Gastrocnemius medialis (tissue), 4 donors: ENCODE measurements at regions not wholly inside any gene's neighbourhood (a gene's known extent, or its start where the extent isn't known, plus 50 kb on each side); places are given as distances from the start of the nearest gene placed in this dataset.

ENCODE experiments used
- POLR2A ChIP-seq, 2 donors: fragments of 450-650 bp; IDR thresholded peaks; one replicate each; pipeline ENCODE4 v1.6.1; 2017; ENCODE audit warnings: antibody characterized with exemption in 2 of 2, mild to moderate bottlenecking in 2 of 2, moderate library complexity in 2 of 2
- TF ChIP-seq, protein P1 (sequence below), 5 experiments: fragments of 450-650 bp in 3 of 5; fragments of 200-600 bp in 2 of 5; sonication (generic) in 2 of 5; IDR thresholded peaks in 4 of 5; conservative IDR thresholded peaks in 1 of 5; 1 replicate in 4 of 5; 2 replicates in 1 of 5; pipeline ENCODE4 v1.5.1; 2016 to 2019; ENCODE audit warnings: antibody characterized with exemption in 5 of 5, mild to moderate bottlenecking in 3 of 5, moderate library complexity in 3 of 5

DNA sequence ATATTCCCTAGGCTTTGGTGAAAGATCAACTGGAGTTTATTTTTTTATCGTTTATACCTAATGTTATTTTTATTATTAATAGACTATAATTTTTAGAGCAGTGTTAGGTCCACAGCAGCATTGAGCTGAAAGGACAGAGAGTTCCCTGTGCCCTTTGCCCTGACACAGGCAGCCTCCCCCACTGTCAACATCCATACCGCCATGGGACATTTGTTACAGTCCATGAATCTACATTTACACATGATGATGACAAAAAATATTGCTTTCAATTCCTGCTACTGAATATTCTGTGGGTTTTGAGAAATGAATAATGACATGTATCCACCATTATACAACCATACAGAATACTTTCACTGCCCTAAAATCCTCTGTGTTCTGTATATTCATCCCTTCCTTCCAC lies 1297.5 kb upstream of the SORCS1 start:
- TF ChIP-seq, protein P1, sequence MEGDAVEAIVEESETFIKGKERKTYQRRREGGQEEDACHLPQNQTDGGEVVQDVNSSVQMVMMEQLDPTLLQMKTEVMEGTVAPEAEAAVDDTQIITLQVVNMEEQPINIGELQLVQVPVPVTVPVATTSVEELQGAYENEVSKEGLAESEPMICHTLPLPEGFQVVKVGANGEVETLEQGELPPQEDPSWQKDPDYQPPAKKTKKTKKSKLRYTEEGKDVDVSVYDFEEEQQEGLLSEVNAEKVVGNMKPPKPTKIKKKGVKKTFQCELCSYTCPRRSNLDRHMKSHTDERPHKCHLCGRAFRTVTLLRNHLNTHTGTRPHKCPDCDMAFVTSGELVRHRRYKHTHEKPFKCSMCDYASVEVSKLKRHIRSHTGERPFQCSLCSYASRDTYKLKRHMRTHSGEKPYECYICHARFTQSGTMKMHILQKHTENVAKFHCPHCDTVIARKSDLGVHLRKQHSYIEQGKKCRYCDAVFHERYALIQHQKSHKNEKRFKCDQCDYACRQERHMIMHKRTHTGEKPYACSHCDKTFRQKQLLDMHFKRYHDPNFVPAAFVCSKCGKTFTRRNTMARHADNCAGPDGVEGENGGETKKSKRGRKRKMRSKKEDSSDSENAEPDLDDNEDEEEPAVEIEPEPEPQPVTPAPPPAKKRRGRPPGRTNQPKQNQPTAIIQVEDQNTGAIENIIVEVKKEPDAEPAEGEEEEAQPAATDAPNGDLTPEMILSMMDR (IDR thresholded peaks at IDR 0.05 in 4 of 5, conservative IDR thresholded peaks at IDR 0.05 in 1 of 5), result no peak
- TF ChIP-seq POLR2A (IDR thresholded peaks at IDR 0.05), result no peak
